ENCODE measurements at regions not wholly inside any gene's neighbourhood (a gene's known extent, or its start where the extent isn't known, plus 50 kb on each side); places are given as distances from the start of the nearest gene placed in this dataset.

GRCh38 chr2:138227195-138227594, 262.9 kb downstream of the HNMT start:
- H3K9me3 Mint-ChIP-seq: no peaks in the 10 kb centered on the region; a peak in 1 of 5 replicates
- Histone ChIP-seq H2AK5ac (ENCODE audit: insufficient read length, low read length) (no peak overlapping the region), H2BK120ac (ENCODE audit: low read depth, low read length, poor library complexity, severe bottlenecking) (no peak overlapping the region), H2BK12ac (ENCODE audit: insufficient read length, low read depth, low read length) (no peak overlapping the region), H3K79me2 (ENCODE audit: insufficient read depth, low read length) (no peaks in the 10 kb centered on the region), H3T11ph (ENCODE audit: low read length) (no peak overlapping the region), H2BK5ac (ENCODE audit: insufficient read length, low read length) (no peak overlapping the region), H3K27ac (ENCODE audit: insufficient read length, low read depth, low read length) (no peak overlapping the region), H3K18ac (ENCODE audit: insufficient read length, low read depth, low read length) (no peak overlapping the region), H4K5ac (ENCODE audit: insufficient read length, low read depth, low read length) (no peak overlapping the region), H3K23ac (ENCODE audit: insufficient read length, low read depth, low read length) (no peak overlapping the region), H2AFZ (ENCODE audit: low read length) (no peak overlapping the region), H3K4ac (ENCODE audit: low read depth, low read length) (no peak overlapping the region), H3K9ac (ENCODE audit: extremely low read depth, insufficient read length, low read length) (no peak overlapping the region), H4K8ac (replicated peaks; ENCODE audit: insufficient read length, low read depth, low read length) (no peak overlapping the region), H2BK20ac (ENCODE audit: low read depth, low read length, poor library complexity, severe bottlenecking) (no peak overlapping the region), H3K4me2 (ENCODE audit: insufficient read depth, insufficient read length, low read length) (no peak overlapping the region), H3K23me2 (ENCODE audit: insufficient read length, low read depth, low read length, poor library complexity, severe bottlenecking) (no peaks in the 10 kb centered on the region), H3K27me3 (ENCODE audit: insufficient read depth, low read length) (no peaks in the 10 kb centered on the region), H3K4me1 (ENCODE audit: insufficient read depth, low read length) (peaks cover 4% of the 10 kb centered on the region; the same call in 1 of the 2 replicates), H4K20me1 (ENCODE audit: control insufficient read depth, insufficient read depth, insufficient read length) (no peaks in the 10 kb centered on the region), H3K56ac (ENCODE audit: insufficient read length, low read depth, low read length) (no peak overlapping the region), H3K79me1 (ENCODE audit: insufficient read depth, low read depth, low read length, poor library complexity, severe bottlenecking) (no peaks in the 10 kb centered on the region), H3K14ac (ENCODE audit: insufficient read depth, low read length) (no peak overlapping the region), H4K91ac (ENCODE audit: insufficient read length, low read depth, low read length) (no peak overlapping the region), H3K9me3 (ENCODE audit: control insufficient read depth, low read depth, low read length) (no peaks in the 10 kb centered on the region), H2BK15ac (ENCODE audit: low read depth, low read length) (no peak overlapping the region)
- no peak overlapping the region for H3K4me3 Mint-ChIP-seq
- H3K36me3 Mint-ChIP-seq (ENCODE audit: insufficient read depth in 1 of 3, low read depth in 3 of 3): no peaks in the 10 kb centered on the region
- no peak for DNase-seq
- no peak for TF ChIP-seq CTCF (conservative IDR thresholded peaks at IDR 0.05)
- no peak overlapping the region for H3K27ac Mint-ChIP-seq
- H3K4me1 Mint-ChIP-seq: peaks cover 5 to 11% of the 10 kb centered on the region in 2 experiments
- no peaks in the 10 kb centered on the region for H3K27me3 Mint-ChIP-seq (ENCODE audit: low read depth)

Data from H9 (cell line).